HG02973 (cell line): ENCODE measurements at regions not wholly inside any gene's neighbourhood (a gene's known extent, or its start where the extent isn't known, plus 50 kb on each side); places are given as distances from the start of the nearest gene placed in this dataset.

Experiments used
- ATAC-seq: cut with Tn5 transposase; IDR thresholded peaks from one replicate; pipeline ENCODE4 v1.9.1; 2021; ENCODE audit warnings: moderate library complexity; ENCODE audit not compliant: unreplicated experiment

- no peak for ATAC-seq
These were observed 595.6 kb upstream of the TENM3 start for GRCh38 chr4:181647396-181648147.

- ATAC-seq: no peak
These were observed 593.0 kb upstream of the TENM3 start for GRCh38 chr4:181650033-181650825.

- ATAC-seq: no peak
These were observed 586.5 kb upstream of the TENM3 start for GRCh38 chr4:181656748-181657147.

- no peak for ATAC-seq
These were observed 584.0 kb upstream of the TENM3 start for GRCh38 chr4:181659202-181659601.

- no peak for ATAC-seq
These were observed 583.3 kb upstream of the TENM3 start for GRCh38 chr4:181659876-181660275.

- no peak for ATAC-seq
These were observed 582.1 kb upstream of the TENM3 start for GRCh38 chr4:181661090-181661489.

GRCh38 chr4:181661923-181662322 is 581.3 kb upstream of the TENM3 start:
- ATAC-seq: no peak

GRCh38 chr4:181662383-181662782 is 580.8 kb upstream of the TENM3 start:
- no peak for ATAC-seq

- ATAC-seq: no peak
These were observed 572.7 kb upstream of the TENM3 start for GRCh38 chr4:181670506-181670905.

- no peak for ATAC-seq
These were observed 571.5 kb upstream of the TENM3 start for GRCh38 chr4:181671672-181672071.

- no peak for ATAC-seq
These were observed 570.5 kb upstream of the TENM3 start for GRCh38 chr4:181672751-181673150.

GRCh38 chr4:181674315-181674875 is 568.8 kb upstream of the TENM3 start:
- ATAC-seq: no peak

GRCh38 chr4:181676546-181676945 is 566.7 kb upstream of the TENM3 start:
- ATAC-seq: no peak

GRCh38 chr4:181677201-181677600 is 566.0 kb upstream of the TENM3 start:
- no peak for ATAC-seq

- no peak for ATAC-seq
These were observed 565.6 kb upstream of the TENM3 start for GRCh38 chr4:181677621-181678020.

GRCh38 chr4:181679754-181680153 is 563.4 kb upstream of the TENM3 start:
- ATAC-seq: no peak

- ATAC-seq: no peak
These were observed 560.7 kb upstream of the TENM3 start for GRCh38 chr4:181682367-181683047.

- ATAC-seq: no peak
These were observed 558.9 kb upstream of the TENM3 start for GRCh38 chr4:181684310-181684709.

- ATAC-seq: no peak
These were observed 557.7 kb upstream of the TENM3 start for GRCh38 chr4:181685461-181685860.

- no peak for ATAC-seq
These were observed 557.3 kb upstream of the TENM3 start for GRCh38 chr4:181685911-181686310.

GRCh38 chr4:181687116-181687515 is 556.1 kb upstream of the TENM3 start:
- ATAC-seq: no peak
